HEK293T (cell line): ENCODE measurements at regions not wholly inside any gene's neighbourhood (a gene's known extent, or its start where the extent isn't known, plus 50 kb on each side); places are given as distances from the start of the nearest gene placed in this dataset.
A peak's percentile ranks its signal among the peaks of the same experiment; 100 is the strongest.

Experiments
- CTCF ChIA-PET: fragments of 350-600 bp; formaldehyde crosslinking; extraction: SDS; loops from one replicate; lab custom pipeline; 2021; ENCODE audit warnings: antibody characterized with exemption, inconsistent platforms; lab: Yijun Ruan, JAX
- POLR2A ChIA-PET: fragments of 350-600 bp; formaldehyde crosslinking; extraction: SDS; loops from one replicate; lab custom pipeline; 2020; ENCODE audit warnings: antibody characterized with exemption, inconsistent platforms; lab: Yijun Ruan, JAX
- DNase-seq: peaks from one replicate; pipeline ENCODE4 v3.0.0; 2012; ENCODE audit warnings: mixed read lengths; ENCODE audit errors: extremely low spot score
- ARNT ChIP-seq: fragments of 450-650 bp; IDR thresholded peaks from 2 replicates; pipeline ENCODE4 v1.6.1; 2017; ENCODE audit warnings: mild to moderate bottlenecking
- BHLHE40 ChIP-seq: fragments of 450-650 bp; IDR thresholded peaks from 2 replicates; pipeline ENCODE4 v1.6.1; 2016; ENCODE audit warnings: mild to moderate bottlenecking, moderate library complexity, borderline replicate concordance
- CTBP1 ChIP-seq: fragments of 450-650 bp; IDR thresholded peaks from 2 replicates; pipeline ENCODE4 v1.6.1; 2016; ENCODE audit warnings: borderline replicate concordance
- ELF4 ChIP-seq: fragments of 450-650 bp; IDR thresholded peaks from 2 replicates; pipeline ENCODE4 v1.6.1; 2017; ENCODE audit warnings: antibody characterized with exemption
- FOXA1 ChIP-seq: fragments of 450-650 bp; IDR thresholded peaks from 2 replicates; pipeline ENCODE4 v1.6.1; 2016; ENCODE audit warnings: mild to moderate bottlenecking
- FOXK2 ChIP-seq: fragments of 450-650 bp; IDR thresholded peaks from 2 replicates; pipeline ENCODE4 v1.6.1; 2016; ENCODE audit warnings: mild to moderate bottlenecking
- FOXM1 ChIP-seq: fragments of 450-650 bp; IDR thresholded peaks from 2 replicates; pipeline ENCODE4 v1.6.1; 2017; ENCODE audit warnings: mild to moderate bottlenecking, borderline replicate concordance
- HDGF ChIP-seq: fragments of 450-650 bp; IDR thresholded peaks from 2 replicates; pipeline ENCODE4 v1.6.1; 2017; ENCODE audit warnings: antibody characterized with exemption, borderline replicate concordance
- L3MBTL2 ChIP-seq: fragments of 450-650 bp; conservative IDR thresholded peaks from 2 replicates; pipeline ENCODE4 v1.6.1; 2016; ENCODE audit warnings: mild to moderate bottlenecking
- LEF1 ChIP-seq: fragments of 450-650 bp; IDR thresholded peaks from 2 replicates; pipeline ENCODE4 v1.6.1; 2017; ENCODE audit warnings: mild to moderate bottlenecking, borderline replicate concordance
- NFRKB ChIP-seq: fragments of 450-650 bp; IDR thresholded peaks from 2 replicates; pipeline ENCODE4 v1.6.1; 2016; ENCODE audit warnings: mild to moderate bottlenecking, moderate library complexity
- SP1 ChIP-seq: fragments of 450-650 bp; IDR thresholded peaks from 2 replicates; pipeline ENCODE4 v1.6.1; 2017
- SUZ12 ChIP-seq: fragments of 450-650 bp; IDR thresholded peaks from 2 replicates; pipeline ENCODE4 v1.6.1; 2016; ENCODE audit warnings: mild to moderate bottlenecking
- TARDBP ChIP-seq: fragments of 450-650 bp; IDR thresholded peaks from 2 replicates; pipeline ENCODE4 v1.6.1; 2016
- ZNF384 ChIP-seq: fragments of 450-650 bp; IDR thresholded peaks from 2 replicates; pipeline ENCODE4 v1.6.1; 2016
- TF ChIP-seq, protein P1 (sequence below): fragments of 450-650 bp; IDR thresholded peaks from 2 replicates; pipeline ENCODE4 v1.6.1; 2016

DNA sequence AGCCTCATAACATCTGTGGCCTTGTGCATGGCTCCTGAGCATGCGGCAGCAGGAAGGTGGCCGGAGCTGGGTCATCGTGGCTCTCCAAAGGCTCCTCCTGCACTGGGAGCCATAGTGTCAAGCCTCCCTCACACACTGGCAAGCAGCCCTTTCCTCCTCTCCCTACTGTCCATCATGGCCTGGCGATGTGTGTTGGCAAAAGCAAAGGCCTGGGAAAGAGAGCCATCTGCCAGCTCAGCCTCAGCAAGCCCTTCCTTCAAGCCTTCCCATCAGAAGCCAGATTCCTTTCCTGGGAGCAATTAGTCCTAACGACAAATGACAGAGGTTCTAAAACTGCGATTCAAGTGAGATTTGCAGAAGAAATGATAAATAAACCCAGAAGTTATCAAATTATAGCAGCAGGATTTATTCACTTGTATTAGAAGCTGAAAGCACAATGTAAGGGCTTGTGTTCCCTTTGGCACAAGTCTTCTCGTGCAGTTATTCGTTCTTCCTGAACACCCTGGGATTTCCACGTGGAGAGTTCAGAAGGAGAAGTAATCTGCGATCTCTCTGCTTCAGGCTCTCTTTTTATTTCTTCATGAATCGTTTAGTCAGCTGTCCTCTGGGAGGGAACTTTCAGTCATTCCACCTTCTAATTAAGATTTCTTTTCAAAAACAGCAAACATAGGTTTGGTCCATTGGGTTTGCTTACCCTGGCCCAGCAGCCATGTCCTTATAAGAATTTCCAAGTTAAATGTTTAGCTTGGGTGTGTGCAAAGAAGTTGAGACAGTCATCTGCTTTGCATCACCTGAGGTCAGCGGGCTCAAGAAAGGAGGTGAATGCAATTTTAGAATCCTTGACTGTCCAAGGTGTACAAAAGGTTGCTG, 110.3 kb upstream of the TMC3 start:
- DNase-seq, result no peak
- no peak for TF ChIP-seq HDGF
- no peak for TF ChIP-seq TARDBP
- TF ChIP-seq CTBP1, result no peak
- no peak for TF ChIP-seq FOXA1
- TF ChIP-seq ZNF384, result no peak
- no peak for TF ChIP-seq FOXK2
- TF ChIP-seq NFRKB, result no peak
- no peak for TF ChIP-seq SUZ12
- no peak for TF ChIP-seq ELF4
- no peak for TF ChIP-seq FOXM1
- no peak for TF ChIP-seq SP1
- no peak for TF ChIP-seq ARNT
- TF ChIP-seq, protein P1, sequence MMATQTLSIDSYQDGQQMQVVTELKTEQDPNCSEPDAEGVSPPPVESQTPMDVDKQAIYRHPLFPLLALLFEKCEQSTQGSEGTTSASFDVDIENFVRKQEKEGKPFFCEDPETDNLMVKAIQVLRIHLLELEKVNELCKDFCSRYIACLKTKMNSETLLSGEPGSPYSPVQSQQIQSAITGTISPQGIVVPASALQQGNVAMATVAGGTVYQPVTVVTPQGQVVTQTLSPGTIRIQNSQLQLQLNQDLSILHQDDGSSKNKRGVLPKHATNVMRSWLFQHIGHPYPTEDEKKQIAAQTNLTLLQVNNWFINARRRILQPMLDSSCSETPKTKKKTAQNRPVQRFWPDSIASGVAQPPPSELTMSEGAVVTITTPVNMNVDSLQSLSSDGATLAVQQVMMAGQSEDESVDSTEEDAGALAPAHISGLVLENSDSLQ, result no peak
- TF ChIP-seq L3MBTL2, result no peak
- TF ChIP-seq BHLHE40, result no peak
- no peak for TF ChIP-seq LEF1
- ChIA-PET POLR2A (no interaction called here), CTCF (interaction anchor here (0.6 kb wide), 1 partner anchor 622 kb away, joined by 3 read pairs; no protein-coding TSS in a partner anchor)

DNA sequence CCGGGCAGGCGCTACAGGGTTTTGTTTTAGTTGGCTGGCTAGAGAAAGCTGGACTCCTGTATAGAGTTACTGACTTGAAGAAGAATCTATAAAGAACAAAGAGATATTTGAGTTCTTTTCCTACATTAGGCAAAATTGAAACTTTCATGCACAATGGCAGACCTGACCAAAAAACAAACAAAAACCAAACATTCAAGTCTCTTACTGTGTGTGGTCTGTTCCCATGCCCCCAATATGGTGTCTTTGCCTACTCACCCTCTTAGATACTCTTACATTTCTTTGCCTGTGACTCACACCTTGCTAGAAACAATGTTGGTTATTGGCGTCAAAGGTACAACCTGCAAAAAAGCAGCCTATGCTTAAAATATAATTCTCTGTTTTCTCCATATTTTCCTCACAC, 109.5 kb upstream of the TMC3 start:
- no peak for TF ChIP-seq SUZ12
- no peak for TF ChIP-seq LEF1
- TF ChIP-seq SP1, result no peak
- no peak for TF ChIP-seq BHLHE40
- TF ChIP-seq ZNF384, result no peak
- no peak for TF ChIP-seq CTBP1
- TF ChIP-seq ARNT, result no peak
- no peak for TF ChIP-seq FOXA1
- TF ChIP-seq TARDBP, result no peak
- TF ChIP-seq FOXK2, result no peak
- TF ChIP-seq ELF4, result no peak
- no peak for TF ChIP-seq FOXM1
- TF ChIP-seq NFRKB, result no peak
- TF ChIP-seq HDGF, result no peak
- no peak for TF ChIP-seq L3MBTL2
- TF ChIP-seq, protein P1, result no peak
- ChIA-PET POLR2A (no interaction called here), CTCF (interaction anchor here (0.7 kb wide), 1 partner anchor 548 kb away, joined by 3 read pairs; no protein-coding TSS in a partner anchor)
- no peak for DNase-seq

DNA sequence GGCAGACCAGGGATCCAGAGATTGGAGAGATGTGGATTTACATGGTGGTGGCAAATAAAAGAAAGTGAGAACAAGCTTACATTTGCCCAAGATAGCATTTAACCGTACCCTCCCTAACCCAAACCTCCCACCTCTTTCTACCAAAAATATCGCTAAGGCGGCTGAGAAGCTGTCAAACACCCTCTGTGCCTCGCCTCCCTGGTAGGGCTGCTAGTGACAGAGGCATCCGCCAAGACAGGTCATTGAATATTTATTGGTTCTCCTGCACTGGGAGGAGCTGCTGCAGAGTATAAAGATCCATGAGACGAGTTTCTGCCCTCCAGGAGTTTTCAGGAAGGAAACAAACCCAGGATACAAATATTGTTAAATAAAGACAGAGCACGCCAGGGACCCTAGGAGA, 107.3 kb upstream of the TMC3 start:
- DNase-seq, result no peak
- ChIA-PET CTCF (interaction anchor here (0.9 to 1.7 kb wide), 2 partner anchors 71 to 273 kb away, joined by 3 to 5 read pairs; no protein-coding TSS in a partner anchor), POLR2A (no interaction called here)
- TF ChIP-seq TARDBP (no peak), NFRKB (no peak), HDGF (no peak), SP1 (no peak), FOXK2 (no peak), CTBP1 (no peak), BHLHE40 (no peak), FOXA1 (no peak), FOXM1 (no peak), ZNF384 (no peak), L3MBTL2 (no peak), LEF1 (no peak), ELF4 (no peak), SUZ12 (no peak), ARNT (no peak)
- TF ChIP-seq, protein P1, result no peak

DNA sequence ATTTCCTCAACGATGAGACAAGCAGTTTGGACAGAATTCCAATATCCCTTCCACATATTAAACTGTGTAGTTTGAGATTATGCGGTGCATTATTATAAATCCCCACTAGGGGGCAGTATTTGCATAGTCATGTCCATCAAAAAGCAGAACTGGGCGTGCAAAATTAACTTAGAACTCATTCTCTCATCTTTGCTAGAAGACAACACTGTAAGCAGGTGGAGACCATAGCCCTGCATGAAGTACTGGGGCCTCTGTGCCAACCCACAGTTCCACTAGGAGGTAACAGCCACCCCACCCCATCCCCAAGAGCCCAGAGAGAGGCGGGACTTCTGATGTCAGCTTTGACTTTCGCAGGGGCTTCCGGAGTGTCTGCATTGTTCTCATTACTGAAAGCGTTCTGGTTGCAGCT, 106.6 kb upstream of the TMC3 start:
- TF ChIP-seq ZNF384, result no peak
- TF ChIP-seq, protein P1, result peak; percentile 81
- ChIA-PET POLR2A (no interaction called here), CTCF (interaction anchor here (0.9 to 1.7 kb wide), 3 partner anchors 70 to 460 kb away, joined by 3 to 5 read pairs (median 3); no protein-coding TSS in a partner anchor)
- peak; percentile 50 for DNase-seq

DNA sequence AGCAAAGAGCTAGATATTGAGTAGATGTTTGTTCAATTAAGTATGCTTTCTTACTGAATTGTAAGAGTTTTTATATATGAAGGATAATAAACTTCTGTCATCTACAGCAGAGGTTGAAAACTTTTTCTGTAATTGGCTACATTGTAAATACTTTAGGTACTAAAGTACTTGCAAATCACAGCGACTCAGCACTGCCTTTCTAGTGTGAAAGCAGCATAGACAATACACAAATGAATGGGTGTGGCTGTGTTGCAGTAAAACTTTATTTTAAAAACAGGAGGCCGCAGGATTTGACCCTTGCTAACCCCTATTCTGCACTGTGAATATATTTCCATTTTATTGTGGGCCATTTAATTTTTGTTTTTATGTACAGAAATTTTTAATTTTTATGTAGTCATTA, 104.3 kb upstream of the TMC3 start:
- TF ChIP-seq L3MBTL2, result no peak
- TF ChIP-seq ARNT, result no peak
- no peak for TF ChIP-seq CTBP1
- TF ChIP-seq SUZ12, result no peak
- TF ChIP-seq NFRKB, result no peak
- DNase-seq, result no peak
- POLR2A ChIA-PET, result no interaction called here
- CTCF ChIA-PET, result interaction anchor here (0.6 to 1.2 kb wide), 3 partner anchors 35 to 332 kb away, joined by 3 to 6 read pairs (median 3); no protein-coding TSS in a partner anchor
